K562 (cell line): ENCODE measurements at regions not wholly inside any gene's neighbourhood (a gene's known extent, or its start where the extent isn't known, plus 50 kb on each side); places are given as distances from the start of the nearest gene placed in this dataset.

ENCODE experiments used
- ATAC-seq: fragments of 200-7000 bp; cut with Tn5 transposase; 3 replicates; pipeline ENCODE4 v1.9.1; 2020; ENCODE audit warnings: moderate library complexity
- BruUV-seq: library from RNA; stranded (reverse); fragments of 400-500 nt; replicated peaks from 2 replicates; lab custom pipeline; 2021; lab: Mats Ljungman, UMichigan
- CTCF ChIA-PET: fragments of 300-600 bp; formaldehyde crosslinking; extraction: SDS; loops from one replicate; lab custom pipeline; 2021; ENCODE audit warnings: low intra/inter-chr PET ratio; lab: Yijun Ruan, JAX
- POLR2A ChIA-PET: fragments of 300-600, 350-650 bp; sonication (Branson Sonifier 250); formaldehyde crosslinking; extraction: SDS; loops from one replicate; lab custom pipeline; 2021; ENCODE audit warnings: antibody characterized with exemption, inconsistent platforms; lab: Yijun Ruan, JAX
- DNase-seq, 4 experiments: peaks; one replicate each; pipeline versions ENCODE4 v3.0.0 to v3.0.0-alpha.2; 2011 to 2018; ENCODE audit warnings: low spot score in 3 of 4, mixed read lengths in 3 of 4; ENCODE audit errors: extremely low read depth in 1 of 4
- FAIRE-seq: peaks from 2 replicates; lab custom pipeline; 2011; peaks lifted over from hg19 to GRCh38; lab: Jason Lieb, UNC
- H2AFZ ChIP-seq: 2 replicates; pipeline ENCODE4 v1.6.0; 2011; ENCODE audit warnings: low read depth, low read length, control low read depth, inconsistent platforms
- H3K27ac ChIP-seq: fragments of 200-600 bp; 3 replicates; pipeline ENCODE4 v1.8.0; 2011; ENCODE audit warnings: low read depth, mild to moderate bottlenecking, control low read depth, inconsistent platforms, low read length, moderate library complexity, mixed read lengths; ENCODE audit errors: extremely low read depth
- H3K27me3 ChIP-seq, 2 experiments: fragments of 300-600 bp in 1 of 2; 2 replicates in 1 of 2; 3 replicates in 1 of 2; pipeline versions ENCODE4 v1.6.0 to v1.8.0; 2011; ENCODE audit warnings: inconsistent platforms in 2 of 2, low read length in 2 of 2, mild to moderate bottlenecking in 1 of 2, mixed read lengths in 1 of 2, moderate library complexity in 1 of 2; ENCODE audit not compliant: control insufficient read depth in 2 of 2, insufficient read depth in 2 of 2
- H3K36me3 ChIP-seq: fragments of 300-600 bp; 3 replicates; pipeline ENCODE4 v1.8.0; 2011; ENCODE audit warnings: mild to moderate bottlenecking, low read length, inconsistent platforms; ENCODE audit not compliant: control insufficient read depth, insufficient read depth
- H3K4me1 ChIP-seq, 2 experiments: fragments of 200-600 bp in 1 of 2; replicated peaks in 1 of 2; 2 replicates in 1 of 2; 3 replicates in 1 of 2; pipeline versions ENCODE4 v1.5.1 to v1.8.0; 2011; ENCODE audit warnings: inconsistent platforms in 2 of 2, low read length in 2 of 2, mild to moderate bottlenecking in 1 of 2, mixed read lengths in 1 of 2, moderate library complexity in 1 of 2; ENCODE audit not compliant: control insufficient read depth in 2 of 2, insufficient read depth in 2 of 2
- H3K4me2 ChIP-seq: 2 replicates; pipeline ENCODE4 v1.6.1; 2011; ENCODE audit warnings: low read length, control low read depth, inconsistent platforms, mixed read lengths; ENCODE audit not compliant: insufficient read depth
- H3K4me3 ChIP-seq: fragments of 200-600 bp; sonication (generic), shearing (Covaris generic); 2 replicates; pipeline ENCODE4 v1.5.1; 2016; ENCODE audit warnings: control low read depth, inconsistent platforms
- H3K79me2 ChIP-seq: fragments of 200-600 bp; 3 replicates; pipeline ENCODE4 v1.8.0; 2011; ENCODE audit warnings: low read length, inconsistent platforms; ENCODE audit not compliant: control insufficient read depth, insufficient read depth
- H3K9ac ChIP-seq, 2 experiments: 2 replicates each; pipeline versions ENCODE4 v1.6.0 to v1.6.1; 2011; ENCODE audit warnings: low read depth in 2 of 2, low read length in 2 of 2, control low read depth in 1 of 2, inconsistent platforms in 1 of 2, mild to moderate bottlenecking in 1 of 2, mixed read lengths in 1 of 2; ENCODE audit not compliant: insufficient read depth in 1 of 2
- H3K9me1 ChIP-seq: one replicate; pipeline ENCODE4 v1.6.0; 2011; ENCODE audit warnings: inconsistent platforms, mild to moderate bottlenecking, low read length, moderate library complexity; ENCODE audit not compliant: control insufficient read depth, insufficient read depth
- H3K9me3 ChIP-seq: replicated peaks from 2 replicates; pipeline ENCODE4 v1.5.1; 2011; ENCODE audit warnings: low read depth, low read length, inconsistent platforms; ENCODE audit not compliant: control insufficient read depth, insufficient read depth
- H4K20me1 ChIP-seq: replicated peaks from 2 replicates; pipeline ENCODE4 v1.6.1; 2011; ENCODE audit warnings: low read length, inconsistent platforms, mixed read lengths; ENCODE audit not compliant: control insufficient read depth, insufficient read depth
- DEAF1 ChIP-seq: fragments of 450-650 bp; formaldehyde crosslinking; IDR thresholded peaks from 2 replicates; pipeline ENCODE4 v1.4.0; 2020; ENCODE audit warnings: mild to moderate bottlenecking, moderate library complexity
- E2F6 ChIP-seq, 2 experiments: IDR thresholded peaks; 2 replicates each; pipeline ENCODE4 v1.6.1; 2011; ENCODE audit warnings: borderline replicate concordance in 1 of 2, control low read depth in 1 of 2, low read depth in 1 of 2, low read length in 1 of 2, mild to moderate bottlenecking in 1 of 2, mixed read lengths in 1 of 2, moderate library complexity in 1 of 2; ENCODE audit not compliant: insufficient read depth in 1 of 2, insufficient read length in 1 of 2, poor library complexity in 1 of 2, severe bottlenecking in 1 of 2; ENCODE audit errors: extremely low read depth in 1 of 2
- MEF2D ChIP-seq: conservative IDR thresholded peaks from 2 replicates; pipeline ENCODE4 v1.6.1; 2016; ENCODE audit warnings: low read depth, missing genetic modification characterization, missing compliant biosample characterization
- NUFIP1 ChIP-seq: fragments of 450-650 bp; IDR thresholded peaks from 2 replicates; pipeline ENCODE4 v1.6.1; 2018; ENCODE audit not compliant: partially characterized antibody
- ZBTB49 ChIP-seq: sonication (generic); formaldehyde crosslinking; IDR thresholded peaks from 2 replicates; pipeline ENCODE4 v1.8.0; 2022; ENCODE audit warnings: missing genetic modification reagents, mild to moderate bottlenecking, borderline replicate concordance
- ZC3H4 ChIP-seq: sonication (generic); formaldehyde crosslinking; IDR thresholded peaks from 2 replicates; pipeline ENCODE4 v1.9.0; 2021; ENCODE audit warnings: missing genetic modification reagents, borderline replicate concordance
- ZNF668 ChIP-seq: fragments of 250-450 bp; sonication (Bioruptor Pico); IDR thresholded peaks from 2 replicates; pipeline ENCODE4 v1.8.0; 2022; ENCODE audit warnings: mild to moderate bottlenecking, inconsistent platforms
- WGBS: fragments of 100-300 bp; shearing (Covaris generic); methylation state at CpG from one replicate; pipeline ENCODE4 v1.1.6; 2016; ENCODE audit warnings: low coverage, mixed read lengths; ENCODE audit not compliant: insufficient coverage; ENCODE audit errors: missing lambda C conversion rate; 5-methylcytosine and 5-hydroxymethylcytosine counted together
- in situ Hi-C: fragments of 300-500 bp; cut with MboI; formaldehyde crosslinking; loops from 4 replicates; pipeline ENCODE4 v1.15.0; 2018; ENCODE audit warnings: inconsistent platforms, mixed read lengths
- intact Hi-C: fragments of 100-400 bp; cut with micrococcal nuclease; formaldehyde crosslinking; loops from 2 replicates; pipeline ENCODE4 v1.14.2; 2022

- Histone ChIP-seq H3K9ac (no peak overlapping the region), H3K4me2 (no peak overlapping the region), H3K4me3 (no peak overlapping the region), H3K9me3 (no peaks in the 10 kb centered on the region), H2AFZ (no peak overlapping the region), H3K9me1 (no peaks in the 10 kb centered on the region), H4K20me1 (no peaks in the 10 kb centered on the region), H3K4me1 (no peaks in the 10 kb centered on the region), H3K79me2 (no peaks in the 10 kb centered on the region), H3K27ac (no peak overlapping the region), H3K27me3 (no peaks in the 10 kb centered on the region), H3K36me3 (no peaks in the 10 kb centered on the region)
- DNase-seq (no peak), ATAC-seq (no peak), FAIRE-seq (no peak)
- CTCF ChIA-PET: no interaction called here
- BruUV-seq: no TSS peak
- intact Hi-C loops: no loop called here
- TF ChIP-seq ZC3H4 (no peak), NUFIP1 (no peak), DEAF1 (CRISPR knock-in tag) (no peak), MEF2D (tag) (no peak), ZNF668 (CRISPR knock-in tag) (no peak), ZBTB49 (CRISPR knock-in tag) (no peak), E2F6 (IDR thresholded peaks at IDR 0.05; ENCODE audit: borderline replicate concordance in 1 of 2, extremely low read depth in 1 of 2, insufficient read depth in 1 of 2, insufficient read length in 1 of 2, low read depth in 1 of 2, low read length in 1 of 2, poor library complexity in 1 of 2, severe bottlenecking in 1 of 2) (no peak)
- WGBS: 3% methylated on average over 2 of the region's 2 CpGs
- POLR2A ChIA-PET: no interaction called here
- in situ Hi-C loops: no loop called here
These were observed 78.7 kb upstream of the CDH6 start for GRCh38 chr5:31114817-31115216.
